ENCODE measurements at regions not wholly inside any gene's neighbourhood (a gene's known extent, or its start where the extent isn't known, plus 50 kb on each side); places are given as distances from the start of the nearest gene placed in this dataset.

DNA sequence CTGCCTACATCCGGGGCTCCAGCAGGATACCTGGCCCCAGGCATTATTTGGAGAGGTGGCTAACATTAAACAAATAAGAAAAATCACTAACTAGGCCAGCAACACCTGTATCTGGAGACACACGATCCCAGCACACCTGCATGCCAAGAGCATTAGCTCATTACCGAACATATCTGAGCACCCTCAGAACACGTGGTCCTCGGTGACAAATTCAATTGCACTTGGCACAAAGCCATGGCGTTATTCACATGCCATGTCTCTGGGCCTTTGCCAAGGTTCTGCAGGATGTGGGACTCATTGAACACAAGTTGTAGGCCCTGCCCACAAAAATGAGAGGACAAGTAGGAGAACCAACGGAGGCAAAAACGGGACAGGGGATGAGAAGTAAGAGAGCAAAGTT, 552.3 kb downstream of the TOX3 start:
- Histone ChIP-seq H3K4me1 (ENCODE audit: insufficient read depth, low read length) (no peaks in the 10 kb centered on the region), H3K36me3 (ENCODE audit: insufficient read depth, low read length) (no peaks in the 10 kb centered on the region), H3K27me3 (ENCODE audit: control insufficient read depth in 1 of 2, insufficient read depth in 2 of 2, low read length in 2 of 2) (no peaks in the 10 kb centered on the region), H3K4me3 (ENCODE audit: low read length) (no peak overlapping the region), H3K27ac (ENCODE audit: low read depth in 1 of 2, low read length in 2 of 2) (no peak overlapping the region), H3K9me3 (ENCODE audit: control insufficient read depth in 1 of 2, insufficient read depth in 1 of 2, low read length in 2 of 2) (peaks cover 0 to 3% of the 10 kb centered on the region in 2 experiments)
- no peaks in the 10 kb centered on the region for H3K27me3 Mint-ChIP-seq
- no peak overlapping the region for H3K27ac Mint-ChIP-seq
- intact Hi-C loops (cut with DNase I, micrococcal nuclease) = no loop called here
- ChIA-PET POLR2A (no interaction called here), CTCF (no interaction called here)
- H3K9me3 Mint-ChIP-seq = peaks cover 4% of the 10 kb centered on the region
- no peaks in the 10 kb centered on the region for H3K36me3 Mint-ChIP-seq (ENCODE audit: low read depth)
- no peak overlapping the region for H3K4me3 Mint-ChIP-seq
- TF ChIP-seq, protein P1, sequence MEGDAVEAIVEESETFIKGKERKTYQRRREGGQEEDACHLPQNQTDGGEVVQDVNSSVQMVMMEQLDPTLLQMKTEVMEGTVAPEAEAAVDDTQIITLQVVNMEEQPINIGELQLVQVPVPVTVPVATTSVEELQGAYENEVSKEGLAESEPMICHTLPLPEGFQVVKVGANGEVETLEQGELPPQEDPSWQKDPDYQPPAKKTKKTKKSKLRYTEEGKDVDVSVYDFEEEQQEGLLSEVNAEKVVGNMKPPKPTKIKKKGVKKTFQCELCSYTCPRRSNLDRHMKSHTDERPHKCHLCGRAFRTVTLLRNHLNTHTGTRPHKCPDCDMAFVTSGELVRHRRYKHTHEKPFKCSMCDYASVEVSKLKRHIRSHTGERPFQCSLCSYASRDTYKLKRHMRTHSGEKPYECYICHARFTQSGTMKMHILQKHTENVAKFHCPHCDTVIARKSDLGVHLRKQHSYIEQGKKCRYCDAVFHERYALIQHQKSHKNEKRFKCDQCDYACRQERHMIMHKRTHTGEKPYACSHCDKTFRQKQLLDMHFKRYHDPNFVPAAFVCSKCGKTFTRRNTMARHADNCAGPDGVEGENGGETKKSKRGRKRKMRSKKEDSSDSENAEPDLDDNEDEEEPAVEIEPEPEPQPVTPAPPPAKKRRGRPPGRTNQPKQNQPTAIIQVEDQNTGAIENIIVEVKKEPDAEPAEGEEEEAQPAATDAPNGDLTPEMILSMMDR (IDR thresholded peaks at IDR 0.05) = no peak
- ATAC-seq (ENCODE audit: poor library complexity) = no peak
- H3K4me1 Mint-ChIP-seq (ENCODE audit: low read depth) = no peaks in the 10 kb centered on the region
- DNase-seq = no peak

DNA sequence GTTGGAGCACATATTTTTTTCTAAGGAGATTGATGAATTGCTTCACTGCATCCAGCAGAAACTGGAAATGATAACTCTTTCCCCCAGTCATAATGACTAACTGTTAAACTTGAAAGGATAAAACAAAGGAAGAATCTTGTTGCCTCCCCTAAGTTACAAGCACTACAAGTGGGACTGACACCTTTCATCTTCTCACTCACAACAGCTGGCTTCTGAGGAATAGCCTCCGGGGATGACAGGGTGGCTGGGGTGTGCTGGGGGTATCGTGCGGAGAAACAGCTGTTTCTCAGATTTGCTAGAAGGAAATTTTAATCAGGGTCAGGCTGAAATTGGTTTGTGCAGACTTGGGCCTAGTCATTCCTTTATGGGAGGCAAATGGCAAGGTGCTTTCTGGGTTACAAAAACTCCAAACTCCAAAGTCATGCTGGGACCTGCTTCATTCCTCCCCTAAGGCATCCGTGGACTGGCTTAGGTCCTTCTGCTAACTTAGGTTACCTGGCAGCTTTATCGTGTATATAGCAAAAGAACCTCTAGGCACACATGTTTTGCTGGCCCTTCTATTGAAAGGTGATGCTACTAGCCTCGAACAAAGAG, 557.2 kb downstream of the TOX3 start:
- Mint-ChIP-seq H3K27ac (no peak overlapping the region), H3K4me1 (ENCODE audit: low read depth) (no peaks in the 10 kb centered on the region), H3K9me3 (peaks cover 7% of the 10 kb centered on the region), H3K4me3 (no peak overlapping the region), H3K27me3 (no peaks in the 10 kb centered on the region), H3K36me3 (ENCODE audit: low read depth) (no peaks in the 10 kb centered on the region)
- Histone ChIP-seq H3K4me3 (ENCODE audit: low read length) (no peak overlapping the region), H3K4me1 (ENCODE audit: insufficient read depth, low read length) (no peaks in the 10 kb centered on the region), H3K27me3 (ENCODE audit: control insufficient read depth in 1 of 2, insufficient read depth in 2 of 2, low read length in 2 of 2) (no peaks in the 10 kb centered on the region), H3K9me3 (ENCODE audit: control insufficient read depth in 1 of 2, insufficient read depth in 1 of 2, low read length in 2 of 2) (peaks cover 0 to 4% of the 10 kb centered on the region in 2 experiments), H3K36me3 (ENCODE audit: insufficient read depth, low read length) (no peaks in the 10 kb centered on the region), H3K27ac (ENCODE audit: low read depth in 1 of 2, low read length in 2 of 2) (no peak overlapping the region)
- TF ChIP-seq, protein P1 (IDR thresholded peaks at IDR 0.05) = no peak
- CTCF ChIA-PET = no interaction called here
- no peak for ATAC-seq (ENCODE audit: poor library complexity)
- POLR2A ChIA-PET = interaction anchor here (0.7 kb wide), 1 partner anchor 432 kb away, joined by 3 read pairs; no protein-coding TSS in a partner anchor
- DNase-seq = no peak
- intact Hi-C loops (cut with DNase I, micrococcal nuclease) = no loop called here

DNA sequence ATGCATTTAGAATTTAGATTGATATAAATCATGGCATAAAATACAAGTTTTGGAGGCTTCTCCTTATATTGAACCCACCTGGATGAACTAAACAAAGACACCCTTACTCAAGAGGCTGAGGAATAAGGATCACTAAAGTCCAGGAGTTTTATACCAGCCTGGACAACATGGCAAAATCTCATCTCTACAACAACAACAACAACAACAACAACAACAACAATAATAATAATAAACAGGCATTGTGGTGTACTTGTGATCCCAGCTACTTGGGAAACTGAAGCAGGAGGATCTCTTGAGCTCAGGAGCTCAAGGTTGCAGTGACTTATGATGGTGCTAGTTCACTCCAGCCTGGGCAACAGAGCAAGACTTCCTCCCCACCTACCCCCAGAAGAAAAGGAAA, 558.0 kb downstream of the TOX3 start:
- Histone ChIP-seq H3K4me3 (ENCODE audit: low read length) (no peak overlapping the region), H3K4me1 (ENCODE audit: insufficient read depth, low read length) (no peaks in the 10 kb centered on the region), H3K9me3 (ENCODE audit: control insufficient read depth in 1 of 2, insufficient read depth in 1 of 2, low read length in 2 of 2) (peaks cover 0 to 4% of the 10 kb centered on the region in 2 experiments), H3K36me3 (ENCODE audit: insufficient read depth, low read length) (no peaks in the 10 kb centered on the region), H3K27ac (ENCODE audit: low read depth in 1 of 2, low read length in 2 of 2) (no peak overlapping the region), H3K27me3 (ENCODE audit: control insufficient read depth in 1 of 2, insufficient read depth in 2 of 2, low read length in 2 of 2) (no peaks in the 10 kb centered on the region)
- Mint-ChIP-seq H3K9me3 (peaks cover 7% of the 10 kb centered on the region), H3K4me3 (no peak overlapping the region), H3K36me3 (ENCODE audit: low read depth) (no peaks in the 10 kb centered on the region), H3K27me3 (no peaks in the 10 kb centered on the region), H3K4me1 (ENCODE audit: low read depth) (no peaks in the 10 kb centered on the region), H3K27ac (no peak overlapping the region)
- POLR2A ChIA-PET = no interaction called here
- TF ChIP-seq, protein P1 (IDR thresholded peaks at IDR 0.05) = no peak
- DNase-seq (no peak), ATAC-seq (ENCODE audit: poor library complexity) (no peak)
- intact Hi-C loops (cut with DNase I, micrococcal nuclease) = no loop called here
- CTCF ChIA-PET = no interaction called here
